Muscle layer of duodenum (tissue), 2 donors: ENCODE measurements at regions not wholly inside any gene's neighbourhood (a gene's known extent, or its start where the extent isn't known, plus 50 kb on each side); places are given as distances from the start of the nearest gene placed in this dataset.

ENCODE experiments used
- H3K27ac ChIP-seq: one replicate; pipeline ENCODE4 v1.7.0; 2013; ENCODE audit warnings: mild to moderate bottlenecking, low read length
- H3K27me3 ChIP-seq: one replicate; pipeline ENCODE4 v1.7.0; 2013; ENCODE audit warnings: low read depth, mild to moderate bottlenecking, control low read depth, low read length
- H3K36me3 ChIP-seq, 2 donors: one replicate each; pipeline ENCODE4 v1.7.0; 2013; ENCODE audit warnings: low read length in 2 of 2, control low read depth in 1 of 2, mild to moderate bottlenecking in 1 of 2; ENCODE audit not compliant: insufficient read depth in 2 of 2, control insufficient read depth in 1 of 2
- H3K4me1 ChIP-seq, 2 donors: one replicate each; pipeline ENCODE4 v1.7.0; 2013; ENCODE audit warnings: low read length in 2 of 2, mild to moderate bottlenecking in 2 of 2, control low read depth in 1 of 2, moderate library complexity in 1 of 2; ENCODE audit not compliant: insufficient read depth in 2 of 2, control insufficient read depth in 1 of 2
- H3K4me3 ChIP-seq, 2 donors: one replicate each; pipeline ENCODE4 v1.7.0; 2013; ENCODE audit warnings: low read length in 2 of 2, low read depth in 1 of 2, mild to moderate bottlenecking in 1 of 2
- H3K9me3 ChIP-seq, 2 donors: one replicate each; pipeline ENCODE4 v1.7.0; 2013; ENCODE audit warnings: low read length in 2 of 2, control low read depth in 1 of 2, mild to moderate bottlenecking in 1 of 2; ENCODE audit not compliant: control insufficient read depth in 1 of 2
- donor health status: healthy.

GRCh38 chr6:55980627-55981211 lies 105.3 kb upstream of the BMP5 start:
- H3K36me3 ChIP-seq, result no peaks in the 10 kb centered on the region
- H3K4me1 ChIP-seq, result no peaks in the 10 kb centered on the region
- no peak overlapping the region for H3K27ac ChIP-seq
- H3K9me3 ChIP-seq, result no peaks in the 10 kb centered on the region
- no peak overlapping the region for H3K4me3 ChIP-seq
- H3K27me3 ChIP-seq, result no peaks in the 10 kb centered on the region

DNA sequence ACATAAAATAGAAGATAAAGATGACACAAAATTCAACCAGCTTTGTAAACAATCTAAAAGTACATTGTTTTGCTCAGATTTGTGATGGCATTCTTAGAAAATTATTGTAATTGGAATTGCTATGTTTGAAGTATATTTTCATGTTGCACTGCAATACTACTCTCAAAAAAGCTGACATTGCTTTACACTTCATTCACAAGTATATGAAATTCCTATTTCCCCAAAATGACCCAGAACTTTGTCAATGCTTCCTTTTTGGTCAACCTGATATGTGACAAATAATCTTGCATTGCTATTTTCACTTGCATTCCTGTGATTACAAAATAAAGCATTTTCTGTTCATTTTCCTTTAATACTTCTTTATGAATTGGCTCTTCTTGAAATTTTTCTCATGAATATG lies 104.1 kb upstream of the BMP5 start:
- Histone ChIP-seq H3K4me1 (no peaks in the 10 kb centered on the region), H3K4me3 (no peak overlapping the region), H3K9me3 (no peaks in the 10 kb centered on the region), H3K36me3 (no peaks in the 10 kb centered on the region), H3K27me3 (no peaks in the 10 kb centered on the region), H3K27ac (no peak overlapping the region)

DNA sequence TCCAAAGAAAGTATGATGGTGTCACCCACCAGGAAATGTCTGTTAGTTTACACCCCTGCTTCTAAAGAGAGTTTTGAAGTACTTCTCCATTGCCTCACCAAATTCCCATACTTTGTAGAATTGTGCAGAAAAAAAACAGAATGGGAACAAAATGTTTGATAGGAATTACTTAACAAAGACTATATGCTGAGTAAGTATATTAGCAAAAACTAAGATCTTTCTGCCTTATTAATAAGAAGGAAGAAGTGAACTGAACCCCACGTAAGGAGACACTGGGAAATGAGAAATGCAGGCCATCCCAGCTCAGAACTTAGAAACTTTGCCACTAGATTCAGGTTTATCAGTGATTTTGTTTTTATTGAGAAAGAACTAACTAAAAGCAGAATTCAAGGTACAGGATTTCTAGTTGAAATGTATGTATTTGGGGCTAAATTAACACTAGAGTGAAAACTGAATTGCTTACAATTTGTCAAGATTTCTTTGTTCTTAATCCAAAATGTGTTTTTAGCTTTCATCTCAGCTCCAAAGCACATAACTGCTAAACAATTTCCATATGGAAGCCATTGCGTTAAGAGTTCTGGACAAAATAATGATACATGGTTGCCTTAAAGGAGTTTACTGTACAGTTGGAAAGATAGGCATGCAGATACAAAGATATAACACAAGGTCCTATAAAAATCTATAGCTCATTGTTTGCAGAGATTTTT lies 102.7 kb upstream of the BMP5 start:
- H3K36me3 ChIP-seq, result no peaks in the 10 kb centered on the region
- H3K27ac ChIP-seq, result no peak overlapping the region
- H3K27me3 ChIP-seq, result no peaks in the 10 kb centered on the region
- H3K9me3 ChIP-seq, result no peaks in the 10 kb centered on the region
- no peak overlapping the region for H3K4me3 ChIP-seq
- no peaks in the 10 kb centered on the region for H3K4me1 ChIP-seq

- Histone ChIP-seq H3K27ac (no peak overlapping the region), H3K27me3 (no peaks in the 10 kb centered on the region), H3K4me1 (no peaks in the 10 kb centered on the region), H3K4me3 (no peak overlapping the region), H3K36me3 (no peaks in the 10 kb centered on the region), H3K9me3 (no peaks in the 10 kb centered on the region)
These were observed 99.3 kb upstream of the BMP5 start for GRCh38 chr6:55974688-55975087.

DNA sequence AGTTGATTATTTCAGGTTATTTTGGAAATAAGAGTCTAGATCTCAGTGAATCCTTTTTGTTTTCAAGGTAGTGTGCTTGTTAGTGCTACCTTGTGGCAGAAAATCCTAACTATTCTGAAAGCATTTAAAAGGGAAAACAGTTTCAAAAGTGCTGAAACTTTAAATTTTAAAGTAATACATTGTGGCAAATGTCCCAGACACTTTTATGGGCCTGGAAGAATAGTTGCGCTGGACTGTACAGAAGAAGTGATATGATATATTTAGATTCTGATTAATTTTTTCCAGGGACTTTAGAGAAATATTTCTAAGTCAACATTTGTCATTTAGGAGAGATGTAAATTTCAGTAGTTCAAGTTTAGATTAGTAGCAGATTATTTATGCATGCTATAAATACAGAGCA lies 96.7 kb upstream of the BMP5 start:
- no peaks in the 10 kb centered on the region for H3K36me3 ChIP-seq
- no peaks in the 10 kb centered on the region for H3K9me3 ChIP-seq

GRCh38 chr6:55969526-55969925 lies 94.1 kb upstream of the BMP5 start:
- Histone ChIP-seq H3K4me3 (no peak overlapping the region), H3K27ac (no peak overlapping the region), H3K36me3 (no peaks in the 10 kb centered on the region), H3K27me3 (no peaks in the 10 kb centered on the region), H3K4me1 (no peaks in the 10 kb centered on the region), H3K9me3 (no peaks in the 10 kb centered on the region)

More for the DNA sequence above, 96.7 kb upstream of the BMP5 start:
- H3K4me3 ChIP-seq, result no peak overlapping the region
- no peak overlapping the region for H3K27ac ChIP-seq
- no peaks in the 10 kb centered on the region for H3K27me3 ChIP-seq
- H3K4me1 ChIP-seq, result no peaks in the 10 kb centered on the region

DNA sequence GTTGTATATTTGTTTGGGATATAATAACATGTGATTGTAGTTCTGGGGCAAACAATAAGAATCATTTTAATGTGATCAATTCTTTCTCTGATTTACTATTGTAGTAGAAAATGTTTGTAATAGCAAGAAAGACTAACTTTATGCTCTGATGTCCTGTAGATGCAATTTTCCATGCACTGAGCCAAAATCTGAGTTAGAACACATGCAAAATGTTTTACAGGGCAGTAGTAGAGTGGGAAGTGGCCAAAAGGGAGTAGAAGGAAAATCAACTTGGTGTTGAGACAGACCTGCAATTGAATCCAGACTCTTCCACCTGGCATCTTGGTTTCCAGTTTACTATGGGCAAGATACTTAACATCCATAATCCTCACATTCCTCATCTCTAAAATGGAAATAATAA lies 93.5 kb upstream of the BMP5 start:
- Histone ChIP-seq H3K9me3 (no peaks in the 10 kb centered on the region), H3K4me1 (no peaks in the 10 kb centered on the region), H3K27me3 (no peaks in the 10 kb centered on the region), H3K36me3 (no peaks in the 10 kb centered on the region), H3K4me3 (no peak overlapping the region), H3K27ac (no peak overlapping the region)

- Histone ChIP-seq H3K27ac (no peak overlapping the region), H3K4me3 (no peak overlapping the region), H3K4me1 (peaks cover 0 to 4% of the 10 kb centered on the region in 2 donors), H3K9me3 (no peaks in the 10 kb centered on the region), H3K36me3 (no peaks in the 10 kb centered on the region), H3K27me3 (no peaks in the 10 kb centered on the region)
These were observed 88.7 kb upstream of the BMP5 start for GRCh38 chr6:55964136-55964535.

- no peaks in the 10 kb centered on the region for H3K36me3 ChIP-seq
- H3K4me1 ChIP-seq, result peaks cover 0 to 4% of the 10 kb centered on the region in 2 donors
- H3K27ac ChIP-seq, result no peak overlapping the region
- no peaks in the 10 kb centered on the region for H3K27me3 ChIP-seq
- no peak overlapping the region for H3K4me3 ChIP-seq
- H3K9me3 ChIP-seq, result no peaks in the 10 kb centered on the region
These were observed 87.9 kb upstream of the BMP5 start for GRCh38 chr6:55963301-55963700.

DNA sequence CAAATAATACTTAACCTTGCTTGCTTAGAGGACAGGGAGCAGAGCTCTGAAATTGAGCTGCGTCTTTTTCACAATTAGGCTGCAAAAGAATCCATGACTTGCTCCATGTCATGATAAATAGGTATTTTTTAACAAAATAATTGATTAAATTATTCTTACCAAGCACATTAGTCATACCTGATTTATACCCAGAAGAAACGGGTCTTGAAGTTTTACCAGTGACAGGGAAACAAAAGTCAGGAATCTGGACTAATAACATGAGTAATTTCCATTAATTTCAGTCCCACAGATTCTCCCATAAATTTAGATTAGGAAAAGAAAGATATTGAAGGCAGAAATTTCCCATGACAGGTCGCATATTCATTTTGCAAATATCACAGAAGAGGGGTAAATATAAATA lies 85.0 kb upstream of the BMP5 start:
- peaks cover 0 to 4% of the 10 kb centered on the region in 2 donors for H3K4me1 ChIP-seq
- no peaks in the 10 kb centered on the region for H3K27me3 ChIP-seq
- H3K9me3 ChIP-seq, result no peaks in the 10 kb centered on the region
- no peak overlapping the region for H3K4me3 ChIP-seq
- no peak overlapping the region for H3K27ac ChIP-seq
- H3K36me3 ChIP-seq, result no peaks in the 10 kb centered on the region

GRCh38 chr6:55958790-55959189 lies 83.4 kb upstream of the BMP5 start:
- H3K36me3 ChIP-seq, result no peaks in the 10 kb centered on the region
- no peaks in the 10 kb centered on the region for H3K9me3 ChIP-seq
- no peak overlapping the region for H3K4me3 ChIP-seq
- H3K27me3 ChIP-seq, result no peaks in the 10 kb centered on the region
- H3K27ac ChIP-seq, result no peak overlapping the region
- H3K4me1 ChIP-seq, result peaks cover 0 to 4% of the 10 kb centered on the region in 2 donors

- H3K27ac ChIP-seq, result no peak overlapping the region
- no peaks in the 10 kb centered on the region for H3K36me3 ChIP-seq
- peaks cover 0 to 8% of the 10 kb centered on the region in 2 donors for H3K4me1 ChIP-seq
- no peaks in the 10 kb centered on the region for H3K9me3 ChIP-seq
- no peak overlapping the region for H3K4me3 ChIP-seq
- H3K27me3 ChIP-seq, result no peaks in the 10 kb centered on the region
These were observed 82.6 kb upstream of the BMP5 start for GRCh38 chr6:55957961-55958422.
